HG02571 (cell line): ENCODE measurements at regions not wholly inside any gene's neighbourhood (a gene's known extent, or its start where the extent isn't known, plus 50 kb on each side); places are given as distances from the start of the nearest gene placed in this dataset.
"Not testable (repeated sequence)": the region's sequence is repeated elsewhere in the genome, so short reads cannot be mapped to it uniquely, and the experiment has no call there.

Source experiments
- ATAC-seq: cut with Tn5 transposase; IDR thresholded peaks from one replicate; pipeline ENCODE4 v1.9.1; 2021; ENCODE audit warnings: mild to moderate bottlenecking, moderate library complexity; ENCODE audit not compliant: unreplicated experiment

DNA sequence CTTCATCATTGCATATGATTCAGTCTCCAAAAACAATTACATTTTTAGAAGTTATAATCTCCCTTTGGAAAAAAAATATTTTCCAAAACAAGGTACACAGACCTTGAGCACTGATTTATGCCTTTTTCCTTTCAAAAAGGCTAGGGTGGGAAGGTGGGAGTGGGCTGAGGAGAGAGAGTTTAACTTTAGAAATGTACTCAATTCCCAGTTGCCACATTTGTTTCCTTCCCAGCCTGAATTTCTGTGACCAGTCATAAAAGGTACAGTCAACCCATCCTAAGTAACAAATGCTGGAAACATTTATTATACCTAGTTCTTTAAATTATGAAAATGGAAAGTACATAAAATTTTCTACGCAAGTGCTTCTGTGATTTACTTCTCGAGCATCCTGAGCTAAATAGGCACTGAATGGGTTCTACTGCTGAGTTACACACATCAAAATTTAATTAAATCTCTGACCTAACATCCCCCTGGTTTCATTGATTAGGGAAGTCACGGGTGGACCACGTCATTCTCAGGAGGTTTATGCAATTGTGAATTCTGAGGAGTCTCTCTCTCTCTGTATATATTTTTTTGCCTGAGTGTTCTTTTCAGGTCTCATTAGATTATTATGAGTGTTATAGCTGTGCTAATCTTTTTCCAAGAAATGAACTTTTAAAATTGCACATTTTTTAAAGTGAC lies 371.8 kb downstream of the BTG1 start:
- no peak for ATAC-seq

- no peak for ATAC-seq
These were observed 373.2 kb downstream of the BTG1 start for GRCh38 chr12:91772411-91772810.

DNA sequence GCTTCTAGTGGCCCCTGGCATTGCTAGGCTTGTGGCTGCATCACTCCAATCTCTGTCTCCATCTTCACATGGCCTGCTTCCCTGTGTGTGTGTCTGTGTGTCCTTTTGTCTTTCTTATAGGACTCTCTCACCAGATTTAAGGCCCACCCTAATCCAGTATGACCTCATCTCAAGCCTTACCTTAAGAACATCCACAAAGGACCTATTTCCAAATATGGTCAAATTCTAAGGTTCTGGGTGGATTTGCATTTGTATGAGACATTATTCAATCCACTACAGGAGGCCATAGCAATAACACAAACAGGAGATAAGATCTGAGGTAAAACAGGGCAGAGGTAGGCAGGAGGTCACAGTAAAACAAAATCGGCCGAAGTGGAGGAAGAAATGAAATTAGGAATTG lies 375.9 kb downstream of the BTG1 start:
- ATAC-seq = no peak

DNA sequence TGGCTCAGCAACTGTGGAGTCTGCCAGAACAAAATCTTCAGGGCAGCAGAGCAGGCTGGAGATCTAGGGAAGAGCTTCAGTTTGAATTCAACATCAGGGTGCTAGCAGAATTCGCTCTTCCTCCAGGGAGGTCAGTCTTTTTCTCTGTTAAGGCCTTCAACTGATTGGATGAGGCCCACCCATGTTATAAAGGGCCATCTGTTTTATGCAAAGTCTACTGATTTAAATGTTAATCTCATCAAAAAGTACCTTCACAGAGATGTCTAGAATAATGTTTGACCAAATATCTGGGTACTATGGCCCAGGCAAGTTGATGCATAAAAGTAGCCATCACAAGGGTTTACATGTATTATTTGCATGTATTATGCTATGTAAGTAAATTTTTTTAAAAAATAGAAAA lies 378.4 kb downstream of the BTG1 start:
- ATAC-seq = no peak

- ATAC-seq = no peak
These were observed 379.2 kb downstream of the BTG1 start for GRCh38 chr12:91766454-91766853.

DNA sequence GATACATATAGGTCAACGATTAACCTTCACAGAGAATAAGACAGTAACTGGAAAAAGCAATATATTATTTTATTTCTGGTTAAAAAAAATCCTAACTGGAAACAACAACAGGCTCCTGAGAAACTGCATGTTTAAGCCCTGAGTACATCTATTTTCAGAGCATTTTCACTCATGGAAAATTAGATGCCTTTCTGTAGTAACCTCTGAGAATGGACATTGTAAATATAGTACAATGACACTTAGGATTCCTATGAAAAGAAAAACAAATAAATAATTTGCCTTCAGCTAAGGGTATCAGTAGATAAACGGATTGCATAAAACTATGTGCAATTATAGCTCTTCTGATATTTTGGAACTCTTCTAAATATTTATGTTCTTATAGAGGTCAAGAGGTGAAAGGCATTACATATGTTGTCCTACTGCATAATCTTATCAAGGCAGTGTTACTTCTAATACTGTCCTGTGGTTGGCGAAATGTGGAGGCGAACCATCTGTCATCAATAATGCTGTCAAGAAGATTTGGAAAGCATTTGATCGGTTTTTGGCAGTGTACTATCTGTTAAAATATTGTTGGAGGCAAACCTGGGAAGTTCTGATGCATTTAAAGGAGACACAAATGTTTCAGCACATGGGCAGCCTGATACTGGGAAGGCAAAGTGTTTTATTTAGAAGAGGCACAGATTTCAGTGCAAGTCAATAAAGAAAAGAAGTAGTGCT lies 381.8 kb downstream of the BTG1 start:
- ATAC-seq = no peak

DNA sequence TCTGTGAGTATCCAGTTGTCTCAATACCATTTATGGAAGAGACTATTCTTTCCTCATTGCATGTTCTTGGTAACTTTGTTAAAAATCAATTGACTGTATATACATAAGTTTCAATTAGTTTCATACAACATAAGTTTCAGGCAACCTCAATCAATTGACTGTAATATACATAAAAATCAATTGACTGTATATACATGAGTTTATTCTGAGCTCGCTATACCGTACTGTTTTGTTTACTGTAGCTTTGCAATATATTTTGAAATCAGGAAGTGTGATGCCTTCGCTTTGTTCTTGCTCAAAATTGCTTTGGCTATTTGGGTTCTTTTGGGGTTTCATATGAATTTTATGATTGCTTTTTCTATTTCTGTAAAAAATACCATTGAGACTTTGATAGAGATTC lies 392.0 kb downstream of the BTG1 start:
- no peak for ATAC-seq

GRCh38 chr12:91746976-91747375 lies 398.7 kb downstream of the BTG1 start:
- no peak for ATAC-seq

DNA sequence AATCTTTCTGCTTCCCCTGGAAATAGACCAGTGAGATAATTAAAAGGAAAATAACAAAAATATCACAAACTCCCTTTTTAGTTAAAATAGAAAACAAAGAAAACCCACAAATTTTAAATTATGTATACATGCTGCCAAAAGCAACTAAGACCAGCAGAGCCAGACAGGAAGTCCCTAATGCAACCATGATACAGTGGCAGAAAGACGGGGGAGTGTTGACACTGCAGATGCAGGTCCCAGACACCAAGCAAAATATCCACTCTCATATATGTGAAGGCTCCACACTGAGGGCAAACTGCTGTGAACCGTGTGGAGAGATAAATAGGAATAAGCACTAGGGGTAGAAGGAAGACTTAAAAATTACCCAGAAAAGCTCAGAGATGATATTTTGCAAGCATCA lies 401.0 kb downstream of the BTG1 start:
- ATAC-seq = no peak

GRCh38 chr12:91743704-91744321 lies 401.8 kb downstream of the BTG1 start:
- ATAC-seq = no peak

GRCh38 chr12:91743280-91743679 lies 402.4 kb downstream of the BTG1 start:
- ATAC-seq = no peak

DNA sequence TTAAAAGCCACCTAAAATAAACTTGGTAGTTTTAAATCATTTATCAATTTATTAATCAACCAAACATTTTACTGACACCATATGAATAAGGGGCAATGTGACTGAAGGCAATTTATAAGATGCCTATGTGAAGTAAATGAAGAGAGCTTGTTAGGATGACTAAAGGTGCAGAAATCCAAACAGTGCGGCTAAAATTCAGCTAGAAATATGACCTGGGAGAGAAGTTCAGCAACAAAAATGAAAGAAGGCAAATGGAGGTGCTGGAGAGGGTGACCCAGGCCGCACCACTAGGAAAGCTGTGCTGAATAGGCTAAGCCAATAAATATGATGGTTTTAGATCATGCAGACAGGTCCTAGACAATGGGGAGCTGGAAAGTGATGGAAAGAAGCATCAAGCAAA lies 403.7 kb downstream of the BTG1 start:
- no peak for ATAC-seq

DNA sequence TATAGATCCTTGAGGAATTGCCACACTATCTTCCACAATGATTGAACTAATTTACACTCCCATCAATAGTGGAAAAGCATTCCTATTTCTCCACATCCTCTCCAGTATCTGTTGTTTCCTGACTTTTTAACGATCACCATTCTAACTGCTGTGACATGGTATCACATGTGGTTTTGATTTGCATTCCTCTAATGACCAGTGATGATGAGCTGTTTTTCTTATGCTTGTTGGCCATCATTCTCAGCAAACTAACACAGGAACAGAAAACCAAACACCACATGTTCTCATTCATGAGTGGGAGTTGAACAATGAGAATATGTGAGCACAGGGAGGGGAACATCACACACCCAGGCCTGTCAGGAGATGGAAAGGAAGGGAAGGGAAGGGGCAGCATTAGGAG lies 411.8 kb downstream of the BTG1 start:
- ATAC-seq = not testable (repeated sequence)

GRCh38 chr12:91732086-91732485 lies 413.6 kb downstream of the BTG1 start:
- no peak for ATAC-seq

DNA sequence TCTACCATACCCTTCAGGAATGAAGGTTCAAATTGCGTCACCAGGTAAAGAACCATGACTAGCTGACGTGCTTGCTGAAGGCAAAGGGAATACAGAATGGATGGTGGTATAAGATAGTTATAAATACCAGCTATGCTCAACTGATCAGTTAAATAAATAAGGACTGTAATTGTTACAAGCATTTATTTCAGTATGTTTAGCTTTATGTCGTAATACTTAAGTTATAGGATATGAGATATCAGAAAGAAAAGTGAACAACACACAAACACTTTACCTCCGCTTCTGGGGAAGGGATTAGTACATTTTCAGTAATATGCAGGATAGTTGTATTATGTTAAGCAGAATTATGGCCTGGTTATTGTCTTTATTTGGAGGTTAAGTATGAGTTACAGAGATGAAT lies 416.1 kb downstream of the BTG1 start:
- no peak for ATAC-seq

DNA sequence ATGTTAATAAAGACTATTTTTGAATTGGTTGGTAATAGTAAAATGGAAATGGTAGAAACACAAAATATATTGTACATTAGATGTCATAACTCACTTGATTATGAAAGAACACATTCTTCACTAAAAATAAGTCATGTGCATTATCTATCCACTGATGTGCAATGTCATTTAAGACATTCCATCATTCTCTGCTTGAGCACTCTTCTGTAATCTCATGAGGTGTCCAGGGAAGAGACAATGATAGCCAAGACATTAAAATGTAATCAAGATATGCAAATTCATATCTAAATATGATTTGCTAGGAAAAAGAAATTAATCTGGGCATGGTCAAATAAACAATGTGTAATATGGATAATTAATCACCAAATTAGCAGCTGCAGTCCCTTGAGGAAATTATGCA lies 422.5 kb downstream of the BTG1 start:
- ATAC-seq = no peak

- ATAC-seq = no peak
These were observed 423.6 kb downstream of the BTG1 start for GRCh38 chr12:91722072-91722471.

GRCh38 chr12:91721023-91721422 lies 424.6 kb downstream of the BTG1 start:
- no peak for ATAC-seq

- ATAC-seq = no peak
These were observed 427.3 kb downstream of the BTG1 start for GRCh38 chr12:91718326-91718725.

DNA sequence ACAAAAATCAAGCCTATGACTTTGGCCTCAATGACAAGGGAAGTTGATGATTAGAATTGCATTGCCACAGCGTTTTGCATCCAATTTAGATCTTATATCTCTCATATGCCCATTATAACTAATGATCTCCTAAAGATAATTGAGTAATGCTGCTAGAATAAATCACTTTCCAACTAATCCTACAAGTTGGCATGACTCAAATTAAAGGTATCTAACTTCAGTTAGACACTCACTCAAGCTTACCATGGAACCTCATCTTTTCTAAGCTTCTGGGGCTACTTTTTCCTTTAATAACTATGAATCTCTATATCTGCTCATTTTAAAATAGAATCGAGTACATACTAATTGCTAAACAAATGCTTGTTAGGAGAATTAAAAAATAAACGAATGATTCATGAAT lies 427.8 kb downstream of the BTG1 start:
- ATAC-seq = no peak

DNA sequence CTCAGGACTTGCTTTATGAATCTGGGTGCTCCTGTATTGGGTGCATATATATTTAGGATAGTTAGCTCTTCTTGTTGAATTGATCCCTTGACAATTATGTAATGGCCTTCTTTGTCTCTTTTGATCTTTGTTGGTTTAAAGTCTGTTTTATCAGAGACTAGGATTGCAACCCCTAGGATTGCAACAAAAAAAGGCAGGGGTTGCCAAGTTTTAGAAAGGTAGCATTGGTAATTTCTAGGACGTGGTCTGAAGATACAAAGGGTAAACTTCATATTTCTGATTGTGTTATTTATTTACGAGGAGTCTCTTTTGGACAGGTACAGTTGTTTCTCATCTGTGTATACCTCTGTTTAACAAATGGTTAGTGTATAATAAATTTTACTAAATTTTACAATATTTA lies 433.7 kb downstream of the BTG1 start:
- not testable (repeated sequence) for ATAC-seq

DNA sequence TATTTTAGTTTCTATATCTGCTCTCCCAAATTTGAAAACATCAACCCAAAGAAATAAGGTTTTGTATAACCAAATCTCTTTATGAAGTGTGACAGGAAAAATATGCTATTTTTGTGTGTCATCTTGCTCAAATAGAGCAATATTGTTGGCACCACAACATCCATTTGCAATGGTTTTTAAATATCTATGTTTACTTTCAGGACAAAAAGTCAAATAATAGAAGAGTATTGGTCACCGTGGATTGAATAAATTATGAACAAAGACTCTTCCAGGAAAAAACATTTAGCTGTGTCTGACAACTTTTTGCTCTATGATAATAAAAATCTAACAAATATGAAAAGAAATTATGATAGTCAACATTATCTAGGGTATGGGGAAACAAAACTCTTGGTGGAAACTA lies 439.2 kb downstream of the BTG1 start:
- ATAC-seq = no peak
